Muscle of leg (tissue), 3 donors: ENCODE measurements at regions not wholly inside any gene's neighbourhood (a gene's known extent, or its start where the extent isn't known, plus 50 kb on each side); places are given as distances from the start of the nearest gene placed in this dataset.

ENCODE experiments used
- DNase-seq: peaks from one replicate; pipeline ENCODE4 v3.0.0; 2013
- H3K27ac ChIP-seq: one replicate; pipeline ENCODE4 v1.5.1; 2013; ENCODE audit warnings: mild to moderate bottlenecking, low read length, control low read depth
- H3K27me3 ChIP-seq: one replicate; pipeline ENCODE4 v1.6.1; 2013; ENCODE audit warnings: low read length; ENCODE audit not compliant: control insufficient read depth, insufficient read depth
- H3K36me3 ChIP-seq: one replicate; pipeline ENCODE4 v1.6.1; 2013; ENCODE audit warnings: low read length; ENCODE audit not compliant: control insufficient read depth, insufficient read depth
- H3K4me1 ChIP-seq: one replicate; pipeline ENCODE4 v1.6.1; 2013; ENCODE audit warnings: low read length; ENCODE audit not compliant: control insufficient read depth, insufficient read depth
- H3K4me3 ChIP-seq: one replicate; pipeline ENCODE4 v1.5.1; 2013; ENCODE audit warnings: low read length, control low read depth
- H3K9me3 ChIP-seq: replicated peaks from 2 replicates; pipeline ENCODE4 v1.6.1; 2013; ENCODE audit warnings: low read depth, low read length; ENCODE audit not compliant: control insufficient read depth
- WGBS: methylation state at CpG from one replicate; pipeline ENCODE4 v1.1.5; 2013; ENCODE audit warnings: missing lambda C conversion rate; ENCODE audit not compliant: insufficient coverage; 5-methylcytosine and 5-hydroxymethylcytosine counted together

DNA sequence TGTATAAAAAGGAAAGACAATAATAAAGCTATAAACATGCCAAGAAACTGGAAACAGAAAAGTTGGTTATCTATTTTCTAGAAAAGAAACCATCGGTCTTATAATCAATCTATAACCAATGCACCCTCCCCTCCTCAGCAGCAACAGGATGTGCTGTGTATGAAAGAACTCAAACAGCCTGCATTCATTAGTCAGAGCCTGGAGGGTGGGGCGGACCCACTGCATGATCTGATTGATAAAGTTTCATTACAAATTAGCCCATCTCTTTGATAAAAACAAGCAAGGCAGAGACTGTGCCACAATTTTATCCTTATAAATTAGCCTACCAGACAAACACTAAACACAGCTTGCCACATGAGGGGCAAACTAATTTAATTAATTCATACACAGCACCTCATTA lies 448.1 kb downstream of the BCAT1 start:
- Histone ChIP-seq H3K9me3 (no peaks in the 10 kb centered on the region), H3K4me1 (no peaks in the 10 kb centered on the region), H3K4me3 (no peak overlapping the region), H3K27me3 (no peaks in the 10 kb centered on the region), H3K27ac (no peak overlapping the region), H3K36me3 (no peaks in the 10 kb centered on the region)
- no peak for DNase-seq
- WGBS = no CpG with 5 or more reads among the region's 2 CpGs

DNA sequence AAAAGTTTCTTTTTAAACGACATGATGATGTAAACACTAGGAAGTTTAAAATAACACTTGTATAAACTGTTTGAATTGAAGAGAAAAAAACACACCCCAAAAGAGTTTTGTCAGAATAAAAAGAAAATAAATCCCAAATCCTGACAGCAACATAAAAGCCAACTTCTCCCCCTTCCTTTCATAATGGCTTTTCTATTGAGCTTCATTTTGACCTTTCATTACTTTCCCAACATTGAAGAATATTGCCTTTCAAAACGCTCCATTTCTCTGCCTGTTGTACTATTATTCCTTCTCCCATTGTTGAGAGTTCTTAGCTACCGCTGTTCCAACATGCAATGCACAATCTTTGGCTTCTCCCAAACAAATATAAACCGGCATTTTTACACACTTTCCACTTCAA lies 448.5 kb downstream of the BCAT1 start:
- Histone ChIP-seq H3K27ac (no peak overlapping the region), H3K9me3 (no peaks in the 10 kb centered on the region), H3K4me3 (no peak overlapping the region), H3K36me3 (no peaks in the 10 kb centered on the region), H3K27me3 (no peaks in the 10 kb centered on the region), H3K4me1 (no peaks in the 10 kb centered on the region)
- no peak for DNase-seq
- 38% methylated on average over 1 of the region's 4 CpGs for WGBS

DNA sequence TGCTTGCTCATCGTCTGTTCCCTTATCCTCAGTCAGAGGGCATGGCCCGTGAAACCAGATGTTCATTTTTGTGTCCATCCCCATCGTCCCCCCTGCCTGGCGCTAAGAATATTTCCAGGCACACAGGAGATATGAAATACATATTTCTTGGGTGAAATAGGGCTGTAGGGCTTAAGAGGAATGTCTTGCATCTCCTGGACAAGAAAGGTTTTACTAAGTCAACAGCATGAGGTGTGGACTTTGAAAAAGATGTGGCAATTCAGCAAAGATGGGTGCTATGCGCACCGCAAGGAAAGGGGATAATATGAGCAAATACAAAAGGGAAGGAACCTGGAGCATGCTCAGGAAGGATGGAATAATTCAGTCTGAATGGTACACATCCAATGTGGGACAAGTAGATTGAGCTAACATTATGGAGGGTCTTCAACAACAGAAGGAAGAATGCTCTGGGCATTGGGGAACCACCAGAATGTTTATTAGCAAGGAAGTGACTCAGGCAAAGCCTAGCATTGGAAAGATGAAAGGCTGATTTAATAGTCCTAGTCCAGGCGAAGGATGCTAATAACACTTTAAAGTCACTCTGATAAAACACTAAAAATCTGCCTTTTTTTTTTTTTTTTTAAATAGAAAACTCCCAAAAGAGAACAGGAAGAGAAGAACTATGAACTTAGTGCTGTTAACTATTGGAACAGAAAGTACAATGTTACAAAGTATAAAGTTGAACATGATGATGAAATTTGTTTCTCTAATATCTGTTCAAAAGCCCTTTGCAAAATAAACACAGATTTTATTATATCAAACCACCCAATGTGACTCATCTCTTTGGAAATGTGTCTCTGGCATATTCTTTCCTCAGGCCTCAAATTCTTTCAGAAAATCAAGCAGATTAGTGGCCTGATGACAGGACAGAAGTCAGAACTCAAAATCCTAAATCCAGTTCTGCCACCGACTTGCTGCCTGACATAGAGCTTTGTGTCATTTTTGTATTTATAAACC lies 449.5 kb downstream of the BCAT1 start:
- Histone ChIP-seq H3K9me3 (no peaks in the 10 kb centered on the region), H3K27me3 (no peaks in the 10 kb centered on the region), H3K27ac (no peak overlapping the region), H3K36me3 (no peaks in the 10 kb centered on the region), H3K4me1 (no peaks in the 10 kb centered on the region), H3K4me3 (no peak overlapping the region)
- 100% methylated on average over 4 of the region's 8 CpGs for WGBS
- DNase-seq = peak; percentile 9

DNA sequence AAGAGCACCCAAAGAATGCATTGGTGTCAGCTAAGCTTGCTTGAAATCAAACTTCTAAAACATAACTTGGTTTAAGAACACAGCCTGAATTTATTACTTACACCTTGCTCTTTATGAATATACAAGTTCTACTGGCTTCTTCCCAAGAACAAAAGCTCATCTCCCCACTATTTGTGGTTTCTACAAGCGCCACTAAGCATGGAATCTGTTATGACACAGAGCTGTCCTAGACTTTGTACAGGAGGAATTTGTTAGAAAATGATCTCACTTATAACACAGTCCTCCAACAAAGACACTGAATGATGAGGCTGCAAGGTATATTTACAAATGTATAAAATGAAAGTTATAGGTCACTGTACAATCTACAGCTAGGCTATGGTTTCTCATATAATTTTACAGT lies 452.1 kb downstream of the BCAT1 start:
- Histone ChIP-seq H3K27ac (no peak overlapping the region), H3K4me3 (no peak overlapping the region), H3K4me1 (no peaks in the 10 kb centered on the region), H3K36me3 (no peaks in the 10 kb centered on the region), H3K9me3 (no peaks in the 10 kb centered on the region), H3K27me3 (no peaks in the 10 kb centered on the region)
- peak; percentile 24 for DNase-seq
- no CpG with 5 or more reads among the region's 1 CpG for WGBS

DNA sequence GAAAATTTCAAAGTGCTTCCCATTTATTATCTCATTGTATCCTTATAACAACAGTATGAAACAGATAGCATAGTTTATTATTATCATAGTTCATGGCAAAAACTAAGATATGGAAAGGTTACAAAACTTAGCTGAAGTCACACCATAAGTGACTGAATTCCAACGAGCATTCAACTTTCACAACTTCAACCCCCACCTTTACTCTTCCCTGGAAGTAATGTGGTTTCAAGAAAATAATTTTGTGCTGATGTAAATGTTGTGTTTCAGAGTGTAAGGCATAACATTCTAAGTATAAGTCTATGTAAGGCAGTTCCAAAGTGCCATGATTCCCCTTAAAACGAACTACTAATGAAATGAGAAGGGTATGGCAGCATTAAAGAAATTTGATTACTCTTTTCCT lies 454.5 kb downstream of the BCAT1 start:
- Histone ChIP-seq H3K36me3 (no peaks in the 10 kb centered on the region), H3K27ac (no peak overlapping the region), H3K4me3 (no peak overlapping the region), H3K4me1 (no peaks in the 10 kb centered on the region), H3K27me3 (no peaks in the 10 kb centered on the region), H3K9me3 (no peaks in the 10 kb centered on the region)
- WGBS = no CpG with 5 or more reads among the region's 2 CpGs
- no peak for DNase-seq

DNA sequence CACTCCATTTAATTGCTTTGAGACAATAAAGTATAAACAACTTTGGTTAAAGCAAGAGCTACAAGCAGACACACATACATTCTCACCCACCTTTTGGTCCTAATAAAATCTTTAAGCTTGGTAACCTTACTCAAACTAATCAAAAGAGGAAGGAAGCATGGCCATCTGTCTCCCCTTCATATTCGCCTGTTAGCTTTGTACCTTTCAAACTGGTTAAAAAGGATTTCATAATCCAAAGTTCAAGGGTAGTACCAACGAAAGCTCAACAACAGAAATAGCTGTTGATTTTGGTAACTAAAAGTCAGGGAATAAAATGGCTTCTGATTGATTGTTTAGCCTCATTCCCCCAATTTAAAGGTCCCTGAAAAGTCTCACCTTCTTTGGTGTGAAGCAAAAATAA lies 456.9 kb downstream of the BCAT1 start:
- no peaks in the 10 kb centered on the region for H3K36me3 ChIP-seq
- H3K9me3 ChIP-seq = no peaks in the 10 kb centered on the region
- H3K27ac ChIP-seq = no peak overlapping the region
- H3K4me1 ChIP-seq = no peaks in the 10 kb centered on the region
- WGBS = no CpG with 5 or more reads among the region's 2 CpGs
- H3K27me3 ChIP-seq = no peaks in the 10 kb centered on the region
- H3K4me3 ChIP-seq = no peak overlapping the region
- no peak for DNase-seq

DNA sequence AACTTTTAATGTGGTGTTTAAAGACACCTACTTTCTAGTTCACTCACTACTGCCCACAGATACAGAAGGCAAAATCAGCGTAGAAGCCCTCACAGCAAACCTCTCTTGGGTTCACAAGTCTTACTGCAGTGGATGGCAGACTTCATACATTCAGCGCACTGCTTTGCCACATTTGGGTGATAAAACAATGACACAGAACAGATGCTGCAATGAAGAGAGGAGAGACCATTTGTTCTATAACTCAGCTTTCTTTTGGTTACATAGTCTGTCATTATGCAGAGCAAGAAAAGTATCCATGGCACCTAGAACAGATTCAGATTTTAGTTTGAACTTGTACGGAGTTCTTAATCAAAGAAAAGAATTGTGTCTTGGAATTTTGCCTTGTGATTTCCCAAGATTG lies 459.0 kb downstream of the BCAT1 start:
- WGBS = 100% methylated on average over 1 of the region's 3 CpGs
- no peak for DNase-seq
- H3K4me3 ChIP-seq = no peak overlapping the region

DNA sequence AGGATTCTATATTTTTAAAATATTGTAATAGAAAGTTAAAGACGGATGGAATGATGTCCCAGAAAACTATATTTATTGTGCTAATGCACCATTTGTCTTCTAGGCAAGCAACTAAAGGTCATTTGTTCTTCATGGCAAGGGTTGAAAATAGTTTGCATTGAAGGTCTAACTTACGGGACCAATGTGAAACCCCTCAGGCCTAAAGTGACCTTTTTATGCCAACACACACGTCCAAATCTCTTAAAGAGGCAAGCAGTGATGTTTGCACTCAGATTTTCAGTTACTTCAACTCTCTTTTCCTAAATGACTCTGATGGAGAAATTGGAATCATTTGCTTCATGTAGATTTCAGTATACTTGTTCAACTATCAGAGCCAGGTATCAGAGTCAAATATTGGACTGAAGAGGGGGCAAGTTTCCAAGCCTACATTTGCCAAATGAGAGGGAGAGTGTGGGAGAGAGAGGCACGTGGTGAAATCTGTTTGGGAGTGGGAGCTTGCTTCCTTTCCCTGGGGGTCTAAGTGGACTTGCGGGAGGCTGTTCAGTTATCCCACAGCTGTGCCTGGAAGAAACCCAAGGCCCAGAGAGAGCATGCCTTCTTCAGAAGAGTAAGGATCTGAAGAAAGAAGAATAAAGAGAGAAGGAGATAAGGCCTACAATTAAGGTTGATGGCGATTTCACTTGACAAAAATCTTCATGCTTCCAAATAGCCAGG lies 459.8 kb downstream of the BCAT1 start:
- peak; percentile 9 for DNase-seq
- Histone ChIP-seq H3K4me3 (no peak overlapping the region), H3K36me3 (no peaks in the 10 kb centered on the region)

More for the DNA sequence above, 459.0 kb downstream of the BCAT1 start:
- no peak overlapping the region for H3K27ac ChIP-seq
- no peaks in the 10 kb centered on the region for H3K4me1 ChIP-seq
- no peaks in the 10 kb centered on the region for H3K36me3 ChIP-seq
- no peaks in the 10 kb centered on the region for H3K9me3 ChIP-seq
- H3K27me3 ChIP-seq = no peaks in the 10 kb centered on the region

DNA sequence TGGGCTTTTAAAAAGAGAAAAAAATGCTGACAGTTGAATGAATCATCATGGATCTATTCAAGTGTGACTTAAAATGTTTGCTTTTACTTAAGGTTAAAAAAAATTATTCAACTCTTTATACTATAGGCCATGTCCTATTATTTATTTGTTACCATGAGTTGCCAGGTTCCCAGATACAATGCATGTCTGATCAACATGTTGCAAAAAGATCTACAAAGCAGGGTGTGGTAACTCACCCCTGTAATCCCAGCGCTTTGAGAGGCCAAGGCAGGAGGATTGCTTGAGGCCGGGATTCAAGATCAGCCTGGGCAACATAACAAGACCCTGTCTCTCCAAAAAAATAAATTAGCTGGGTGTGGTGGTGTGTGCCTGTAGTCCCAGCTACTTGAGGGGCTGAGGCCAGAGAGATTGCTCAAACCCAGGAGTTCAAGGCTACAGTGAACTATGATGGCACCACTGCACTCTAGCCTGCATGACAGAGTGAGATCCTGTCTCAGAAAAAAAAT lies 460.8 kb downstream of the BCAT1 start:
- Histone ChIP-seq H3K4me3 (no peak overlapping the region), H3K27ac (no peak overlapping the region), H3K9me3 (no peaks in the 10 kb centered on the region), H3K36me3 (no peaks in the 10 kb centered on the region), H3K27me3 (no peaks in the 10 kb centered on the region), H3K4me1 (no peaks in the 10 kb centered on the region)
- no peak for DNase-seq
- no CpG with 5 or more reads among the region's 2 CpGs for WGBS

More for the DNA sequence above, 459.8 kb downstream of the BCAT1 start:
- no peaks in the 10 kb centered on the region for H3K9me3 ChIP-seq
- no peaks in the 10 kb centered on the region for H3K27me3 ChIP-seq
- 55% methylated on average over 2 of the region's 6 CpGs for whole genome bisulfite sequencing
- no peaks in the 10 kb centered on the region for H3K4me1 ChIP-seq
- H3K27ac ChIP-seq = no peak overlapping the region

DNA sequence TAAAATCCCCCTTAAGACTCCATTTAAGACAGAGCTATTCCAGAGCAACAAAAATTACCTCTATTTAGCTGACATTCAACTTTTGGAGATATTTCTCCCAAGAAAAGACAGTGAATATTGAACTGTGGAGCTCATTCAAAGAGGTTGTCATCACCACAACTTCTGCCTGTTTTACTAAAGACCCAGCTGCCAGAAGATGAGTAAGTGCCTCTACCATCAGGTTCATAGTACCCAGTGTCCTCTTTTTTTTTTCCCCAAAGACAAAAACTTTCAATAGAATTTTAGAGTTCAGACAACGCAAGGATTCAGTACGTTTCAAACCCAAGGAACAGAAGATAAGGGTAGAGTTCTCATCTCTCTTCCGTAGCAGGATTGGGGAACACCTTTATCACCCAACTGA lies 461.3 kb downstream of the BCAT1 start:
- no peak for DNase-seq

More for the DNA sequence above, 461.3 kb downstream of the BCAT1 start:
- Histone ChIP-seq H3K27me3 (no peaks in the 10 kb centered on the region), H3K4me1 (no peaks in the 10 kb centered on the region), H3K4me3 (no peak overlapping the region), H3K27ac (no peak overlapping the region), H3K9me3 (no peaks in the 10 kb centered on the region), H3K36me3 (no peaks in the 10 kb centered on the region)
- no CpG with 5 or more reads among the region's 3 CpGs for WGBS
